Neutrophil (primary cell): ENCODE measurements at regions not wholly inside any gene's neighbourhood (a gene's known extent, or its start where the extent isn't known, plus 50 kb on each side); places are given as distances from the start of the nearest gene placed in this dataset.

Source experiments
- H3K27ac ChIP-seq: fragments of 200-600 bp; sonication (generic); 2 replicates; pipeline ENCODE4 v1.5.1; 2016; ENCODE audit warnings: mild to moderate bottlenecking, moderate library complexity
- H3K27me3 ChIP-seq: fragments of 200-600 bp; sonication (generic); 2 replicates; pipeline ENCODE4 v1.6.0; 2016; ENCODE audit warnings: mild to moderate bottlenecking
- H3K36me3 ChIP-seq: fragments of 200-600 bp; sonication (generic); 2 replicates; pipeline ENCODE4 v1.5.1; 2017
- H3K4me1 ChIP-seq, 2 experiments: fragments of 200-600 bp in 1 of 2; sonication (generic) in 1 of 2; 1 replicate in 1 of 2; 2 replicates in 1 of 2; pipeline versions ENCODE4 v1.5.1 to v1.6.1; 2013 to 2016; ENCODE audit warnings: low read depth in 1 of 2, low read length in 1 of 2, mild to moderate bottlenecking in 1 of 2, moderate library complexity in 1 of 2; ENCODE audit not compliant: control insufficient read depth in 1 of 2, insufficient read depth in 1 of 2
- H3K4me3 ChIP-seq, 2 experiments: fragments of 200-600 bp in 1 of 2; sonication (generic) in 1 of 2; 1 replicate in 1 of 2; 2 replicates in 1 of 2; pipeline ENCODE4 v1.5.1; 2013 to 2016; ENCODE audit warnings: low read depth in 1 of 2, low read length in 1 of 2, mild to moderate bottlenecking in 1 of 2, moderate library complexity in 1 of 2
- H3K9me3 ChIP-seq: fragments of 200-600 bp; sonication (generic); 2 replicates; pipeline ENCODE4 v1.5.1; 2016
- CTCF ChIP-seq: fragments of 200-600 bp; sonication (generic); IDR thresholded peaks from 2 replicates; pipeline ENCODE4 v1.5.1; 2016; ENCODE audit warnings: antibody characterized with exemption

- H3K36me3 ChIP-seq, result no peaks in the 10 kb centered on the region
- no peaks in the 10 kb centered on the region for H3K9me3 ChIP-seq
- no peaks in the 10 kb centered on the region for H3K4me1 ChIP-seq
- H3K27me3 ChIP-seq, result no peaks in the 10 kb centered on the region
- no peak overlapping the region for H3K27ac ChIP-seq
- H3K4me3 ChIP-seq, result no peak overlapping the region
- no peak for TF ChIP-seq CTCF
Measured at GRCh38 chr5:116887104-116887503, 312.5 kb upstream of the SEMA6A start.

GRCh38 chr5:116885825-116886224, 311.2 kb upstream of the SEMA6A start:
- no peak for TF ChIP-seq CTCF

GRCh38 chr5:116883875-116884274, 309.3 kb upstream of the SEMA6A start:
- H3K4me1 ChIP-seq, result no peaks in the 10 kb centered on the region
- no peak overlapping the region for H3K4me3 ChIP-seq
- H3K27me3 ChIP-seq, result no peaks in the 10 kb centered on the region
- no peak for TF ChIP-seq CTCF
- H3K36me3 ChIP-seq, result no peaks in the 10 kb centered on the region
- H3K9me3 ChIP-seq, result no peaks in the 10 kb centered on the region
- no peak overlapping the region for H3K27ac ChIP-seq

More at GRCh38 chr5:116885825-116886224, 311.2 kb upstream of the SEMA6A start:
- Histone ChIP-seq H3K36me3 (no peaks in the 10 kb centered on the region), H3K4me3 (no peak overlapping the region), H3K27ac (no peak overlapping the region), H3K4me1 (no peaks in the 10 kb centered on the region), H3K9me3 (no peaks in the 10 kb centered on the region), H3K27me3 (no peaks in the 10 kb centered on the region)

GRCh38 chr5:116881921-116882531, 307.4 kb upstream of the SEMA6A start:
- Histone ChIP-seq H3K4me1 (no peaks in the 10 kb centered on the region), H3K4me3 (no peak overlapping the region), H3K36me3 (no peaks in the 10 kb centered on the region), H3K27me3 (no peaks in the 10 kb centered on the region), H3K27ac (no peak overlapping the region), H3K9me3 (no peaks in the 10 kb centered on the region)
- TF ChIP-seq CTCF, result no peak

GRCh38 chr5:116880601-116881000, 306.0 kb upstream of the SEMA6A start:
- Histone ChIP-seq H3K9me3 (no peaks in the 10 kb centered on the region), H3K27ac (no peak overlapping the region), H3K4me3 (no peak overlapping the region), H3K4me1 (no peaks in the 10 kb centered on the region), H3K36me3 (no peaks in the 10 kb centered on the region), H3K27me3 (no peaks in the 10 kb centered on the region)
- no peak for TF ChIP-seq CTCF
